ENCODE measurements at regions not wholly inside any gene's neighbourhood (a gene's known extent, or its start where the extent isn't known, plus 50 kb on each side); places are given as distances from the start of the nearest gene placed in this dataset.

- TF ChIP-seq TCF4 (CRISPR knock-in tag; IDR thresholded peaks at IDR 0.05; ENCODE audit: borderline replicate concordance) (no peak), ZFP3 (CRISPR knock-in tag; IDR thresholded peaks at IDR 0.05) (no peak), ZNF70 (CRISPR knock-in tag; IDR thresholded peaks at IDR 0.05) (no peak), TOX (CRISPR knock-in tag; IDR thresholded peaks at IDR 0.05; ENCODE audit: borderline replicate concordance) (no peak), OSR1 (CRISPR knock-in tag; IDR thresholded peaks at IDR 0.05) (no peak)
- TF ChIP-seq, protein P1, sequence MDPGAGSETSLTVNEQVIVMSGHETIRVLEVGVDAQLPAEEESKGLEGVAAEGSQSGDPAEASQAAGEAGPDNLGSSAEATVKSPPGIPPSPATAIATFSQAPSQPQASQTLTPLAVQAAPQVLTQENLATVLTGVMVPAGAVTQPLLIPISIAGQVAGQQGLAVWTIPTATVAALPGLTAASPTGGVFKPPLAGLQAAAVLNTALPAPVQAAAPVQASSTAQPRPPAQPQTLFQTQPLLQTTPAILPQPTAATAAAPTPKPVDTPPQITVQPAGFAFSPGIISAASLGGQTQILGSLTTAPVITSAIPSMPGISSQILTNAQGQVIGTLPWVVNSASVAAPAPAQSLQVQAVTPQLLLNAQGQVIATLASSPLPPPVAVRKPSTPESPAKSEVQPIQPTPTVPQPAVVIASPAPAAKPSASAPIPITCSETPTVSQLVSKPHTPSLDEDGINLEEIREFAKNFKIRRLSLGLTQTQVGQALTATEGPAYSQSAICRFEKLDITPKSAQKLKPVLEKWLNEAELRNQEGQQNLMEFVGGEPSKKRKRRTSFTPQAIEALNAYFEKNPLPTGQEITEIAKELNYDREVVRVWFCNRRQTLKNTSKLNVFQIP (CRISPR knock-in tag; IDR thresholded peaks at IDR 0.05; ENCODE audit: borderline replicate concordance, low read depth): no peak
These were observed 293.1 kb downstream of the SOX4 start for GRCh38 chr6:21886542-21887151.
